ENCODE measurements at regions not wholly inside any gene's neighbourhood (a gene's known extent, or its start where the extent isn't known, plus 50 kb on each side); places are given as distances from the start of the nearest gene placed in this dataset.

- no peaks in the 10 kb centered on the region for H3K4me1 ChIP-seq (ENCODE audit: control insufficient read depth in 1 of 2, insufficient read depth in 2 of 2, low read length in 2 of 2)
- peak overlapping the region; percentile 16 for H2AFZ ChIP-seq (ENCODE audit: low read depth, low read length, poor library complexity, severe bottlenecking)
- H3K9me2 ChIP-seq (ENCODE audit: insufficient read depth) = no peaks in the 10 kb centered on the region
- no peaks in the 10 kb centered on the region for H3K36me3 ChIP-seq (ENCODE audit: control insufficient read depth in 1 of 2, insufficient read depth in 2 of 2, low read length in 2 of 2)
- H3K9ac ChIP-seq (ENCODE audit: low read length) = no peak overlapping the region
- POLR2A ChIA-PET = no interaction called here
- BruUV-seq (replicated peaks) = no TSS peak
- H3K4me3 ChIP-seq (replicated peaks in 1 of 2; ENCODE audit: low read depth in 1 of 2, low read length in 2 of 2) = no peak overlapping the region
- no peaks in the 10 kb centered on the region for H4K20me1 ChIP-seq (ENCODE audit: insufficient read depth)
- no peak overlapping the region for H3K27ac ChIP-seq (ENCODE audit: low read depth, low read length)
- no peak overlapping the region for H3K4me2 ChIP-seq (ENCODE audit: low read length)
- H3K79me2 ChIP-seq (ENCODE audit: insufficient read depth, low read length) = no peaks in the 10 kb centered on the region
- RAD21 ChIA-PET (ENCODE audit: low non-redundant PET in 1 of 2, low total read pairs in 2 of 2, uncharacterized antibody in 2 of 2, unreplicated experiment in 2 of 2) = interaction anchor here in 1 of 2 experiments (0.6 to 1.1 kb wide), 3 partner anchors 51 to 628 kb away, joined by 3 to 5 read pairs (median 3); no protein-coding TSS in a partner anchor
- ATAC-seq (peak; percentile 79), DNase-seq (ENCODE audit: low read depth, low spot score) (peak; percentile 72)
- CTCF ChIA-PET = interaction anchor here (0.6 to 1.7 kb wide), 11 partner anchors 8 to 829 kb away, joined by 3 to 19 read pairs (median 4); no protein-coding TSS in a partner anchor
- intact Hi-C loops (cut with micrococcal nuclease) = loop anchor here (1.0 kb wide), 2 partner anchors 248 to 828 kb away; no protein-coding TSS in a partner anchor
- no peak for TF ChIP-seq SRF (IDR thresholded peaks at IDR 0.05; ENCODE audit: low read depth)
- no peak for TF ChIP-seq SP1 (IDR thresholded peaks at IDR 0.05; ENCODE audit: low read depth)
- TF ChIP-seq ZBTB33 (IDR thresholded peaks at IDR 0.05; ENCODE audit: extremely low read depth, insufficient replicate concordance, low read length) = no peak
- TF ChIP-seq ELF1 (IDR thresholded peaks at IDR 0.05; ENCODE audit: borderline replicate concordance, low read depth) = no peak
- TF ChIP-seq CBX3 (IDR thresholded peaks at IDR 0.05; ENCODE audit: low read depth) = no peak
- no peak for TF ChIP-seq ZNF274 (IDR thresholded peaks at IDR 0.05; ENCODE audit: low read depth, low read length)
- TF ChIP-seq EZH2 (IDR thresholded peaks at IDR 0.05) = no peak
- TF ChIP-seq MAX (IDR thresholded peaks at IDR 0.05) = no peak
- TF ChIP-seq CTCF (IDR thresholded peaks at IDR 0.05 in 2 of 3, conservative IDR thresholded peaks at IDR 0.05 in 1 of 3; ENCODE audit: borderline replicate concordance in 1 of 3, insufficient read depth in 1 of 3, low read depth in 2 of 3, low read length in 2 of 3) = peak; percentile 48 to 95 (median 84); a peak in 5 of 6 replicates
- peak; percentile 70 for TF ChIP-seq RAD21 (IDR thresholded peaks at IDR 0.05; ENCODE audit: low read depth)
- TF ChIP-seq CEBPB (IDR thresholded peaks at IDR 0.05; ENCODE audit: low read depth) = no peak
- no peak for TF ChIP-seq TCF7L2 (IDR thresholded peaks at IDR 0.05; ENCODE audit: borderline replicate concordance, extremely low read depth, insufficient read depth, insufficient read length)
- TF ChIP-seq SIN3A (IDR thresholded peaks at IDR 0.05; ENCODE audit: low read depth) = no peak
- no peak for TF ChIP-seq YY1 (IDR thresholded peaks at IDR 0.05; ENCODE audit: extremely low read depth, insufficient replicate concordance, low read depth, low read length)
- no peaks in the 10 kb centered on the region for H3K9me3 ChIP-seq (ENCODE audit: control insufficient read depth in 1 of 2, insufficient read depth in 1 of 2, low read depth in 1 of 2, low read length in 2 of 2)
- H3K27me3 ChIP-seq (ENCODE audit: insufficient read depth, low read length) = no peaks in the 10 kb centered on the region
Measured at GRCh38 chr2:147082850-147083522, 761.8 kb upstream of the ACVR2A start.
